ENCODE measurements at regions not wholly inside any gene's neighbourhood (a gene's known extent, or its start where the extent isn't known, plus 50 kb on each side); places are given as distances from the start of the nearest gene placed in this dataset.

- Histone ChIP-seq H3K4me3 (replicated peaks in 1 of 3; ENCODE audit: low read depth in 2 of 3, low read length in 3 of 3) (no peak overlapping the region), H2AFZ (ENCODE audit: insufficient read depth, low read depth, low read length, poor library complexity, severe bottlenecking) (no peak overlapping the region), H3K36me3 (replicated peaks in 1 of 2; ENCODE audit: control insufficient read depth in 1 of 2, insufficient read depth in 2 of 2, low read length in 2 of 2) (no peaks in the 10 kb centered on the region), H3K27ac (ENCODE audit: low read depth in 1 of 2, low read length in 2 of 2) (no peak overlapping the region), H3K27me3 (ENCODE audit: control insufficient read depth in 2 of 2, insufficient read depth in 2 of 2, low read length in 2 of 2) (no peaks in the 10 kb centered on the region), H3K79me2 (ENCODE audit: insufficient read depth, low read length) (no peaks in the 10 kb centered on the region), H4K20me1 (ENCODE audit: insufficient read depth, low read length) (no peaks in the 10 kb centered on the region), H3K4me1 (ENCODE audit: control insufficient read depth in 1 of 2, insufficient read depth in 2 of 2, low read length in 2 of 2) (no peaks in the 10 kb centered on the region), H3K4me2 (replicated peaks; ENCODE audit: extremely low read depth, low read length, poor library complexity, severe bottlenecking) (no peak overlapping the region), H3K9me3 (replicated peaks in 1 of 2; ENCODE audit: control insufficient read depth in 1 of 2, insufficient read depth in 1 of 2, low read length in 2 of 2) (peaks cover 0 to 4% of the 10 kb centered on the region in 2 donors), H3K9ac (ENCODE audit: insufficient read depth, low read length, poor library complexity, severe bottlenecking) (no peak overlapping the region)
- Mint-ChIP-seq H3K27me3 (ENCODE audit: low read depth in 3 of 3) (peaks cover 0 to 2% (median 0%) of the 10 kb centered on the region in 3 donors), H3K36me3 (no peaks in the 10 kb centered on the region), H3K4me1 (peaks cover 8% of the 10 kb centered on the region), H3K4me3 (no peak overlapping the region), H3K27ac (no peak overlapping the region), H3K9me3 (peaks cover 2 to 12% (median 8%) of the 10 kb centered on the region in 7 donors)
- intact Hi-C loops (cut with micrococcal nuclease) = no loop called here
- 87% methylated on average over 3 of the region's 5 CpGs for WGBS (ENCODE audit: insufficient coverage)
- no peak for TF ChIP-seq CTCF (IDR thresholded peaks at IDR 0.05)
- DNase-seq = no peak
Measured at GRCh38 chr12:19852100-19852855, 413.0 kb downstream of the AEBP2 start.

GRCh38 chr12:19855851-19856250, 416.6 kb downstream of the AEBP2 start:
- H3K9me3 ChIP-seq (replicated peaks in 1 of 2; ENCODE audit: control insufficient read depth in 1 of 2, insufficient read depth in 1 of 2, low read length in 2 of 2) = peaks cover 0 to 4% of the 10 kb centered on the region in 2 donors
- no peak overlapping the region for H3K4me3 ChIP-seq (replicated peaks in 1 of 3; ENCODE audit: low read depth in 2 of 3, low read length in 3 of 3)
- no peak overlapping the region for H3K27ac Mint-ChIP-seq
- no CpG with 5 or more reads among the region's 4 CpGs for WGBS (ENCODE audit: insufficient coverage)
- H3K4me3 Mint-ChIP-seq = no peak overlapping the region
- peaks cover 0 to 6% (median 2%) of the 10 kb centered on the region in 7 donors for H3K9me3 Mint-ChIP-seq
- no peak overlapping the region for H2AFZ ChIP-seq (ENCODE audit: insufficient read depth, low read depth, low read length, poor library complexity, severe bottlenecking)
- no peak for DNase-seq
- H3K27me3 ChIP-seq (ENCODE audit: control insufficient read depth in 2 of 2, insufficient read depth in 2 of 2, low read length in 2 of 2) = no peaks in the 10 kb centered on the region
- peaks cover 0 to 2% (median 0%) of the 10 kb centered on the region in 3 donors for H3K27me3 Mint-ChIP-seq (ENCODE audit: low read depth in 3 of 3)
- no peaks in the 10 kb centered on the region for H3K79me2 ChIP-seq (ENCODE audit: insufficient read depth, low read length)
- H3K4me1 Mint-ChIP-seq = peaks cover 4% of the 10 kb centered on the region
- H3K4me2 ChIP-seq (replicated peaks; ENCODE audit: extremely low read depth, low read length, poor library complexity, severe bottlenecking) = no peak overlapping the region
- no peaks in the 10 kb centered on the region for H3K36me3 ChIP-seq (replicated peaks in 1 of 2; ENCODE audit: control insufficient read depth in 1 of 2, insufficient read depth in 2 of 2, low read length in 2 of 2)
- no peaks in the 10 kb centered on the region for H3K4me1 ChIP-seq (ENCODE audit: control insufficient read depth in 1 of 2, insufficient read depth in 2 of 2, low read length in 2 of 2)
- no peaks in the 10 kb centered on the region for H3K36me3 Mint-ChIP-seq
- no peaks in the 10 kb centered on the region for H4K20me1 ChIP-seq (ENCODE audit: insufficient read depth, low read length)
- no peak overlapping the region for H3K9ac ChIP-seq (ENCODE audit: insufficient read depth, low read length, poor library complexity, severe bottlenecking)
- intact Hi-C loops (cut with micrococcal nuclease) = no loop called here
- no peak for TF ChIP-seq CTCF (IDR thresholded peaks at IDR 0.05)
- H3K27ac ChIP-seq (ENCODE audit: low read depth in 1 of 2, low read length in 2 of 2) = no peak overlapping the region
